ACHN (cell line): ENCODE measurements at regions not wholly inside any gene's neighbourhood (a gene's known extent, or its start where the extent isn't known, plus 50 kb on each side); places are given as distances from the start of the nearest gene placed in this dataset.
A peak's percentile ranks its signal among the peaks of the same experiment; 100 is the strongest.

Source experiments
- DNase-seq: peaks from one replicate; pipeline ENCODE4 v3.0.0-alpha.2; 2015
- in situ Hi-C: cut with HindIII; loops from 2 replicates; pipeline ENCODE4 v1.10.0; 2017; ENCODE audit warnings: low sequenced_read_pairs, low pct_ligation_motif_present, low pct_unique_long_range_greater_than_20kb

GRCh38 chr6:113648698-113649097 lies 208.4 kb upstream of the MARCKS start:
- in situ Hi-C loops, result no loop called here

GRCh38 chr6:113649276-113649675 lies 207.9 kb upstream of the MARCKS start:
- in situ Hi-C loops, result no loop called here
- no peak for DNase-seq

More at GRCh38 chr6:113648698-113649097, 208.4 kb upstream of the MARCKS start:
- DNase-seq, result no peak

GRCh38 chr6:113649880-113650609 lies 207.1 kb upstream of the MARCKS start:
- no peak for DNase-seq
- in situ Hi-C loops, result no loop called here

GRCh38 chr6:113650610-113650979 lies 206.6 kb upstream of the MARCKS start:
- DNase-seq, result no peak
- in situ Hi-C loops, result no loop called here

- DNase-seq, result no peak
- in situ Hi-C loops, result no loop called here
Observed at GRCh38 chr6:113651120-113651519, 206.0 kb upstream of the MARCKS start.

- DNase-seq, result no peak
- in situ Hi-C loops, result no loop called here
Observed at GRCh38 chr6:113651920-113652319, 205.2 kb upstream of the MARCKS start.

- DNase-seq, result peak; percentile 24
- in situ Hi-C loops, result no loop called here
Observed at GRCh38 chr6:113653275-113653674, 203.9 kb upstream of the MARCKS start.

- peak; percentile 92 for DNase-seq
- in situ Hi-C loops, result no loop called here
Observed at GRCh38 chr6:113654396-113654795, 202.7 kb upstream of the MARCKS start.

- in situ Hi-C loops, result no loop called here
- DNase-seq, result no peak
Observed at GRCh38 chr6:113655761-113656160, 201.4 kb upstream of the MARCKS start.

- DNase-seq, result no peak
- in situ Hi-C loops, result no loop called here
Observed at GRCh38 chr6:113659762-113660404, 197.3 kb upstream of the MARCKS start.

- in situ Hi-C loops, result no loop called here
- DNase-seq, result no peak
Observed at GRCh38 chr6:113660819-113661218, 196.3 kb upstream of the MARCKS start.

- in situ Hi-C loops, result no loop called here
- DNase-seq, result no peak
Observed at GRCh38 chr6:113662093-113662665, 195.0 kb upstream of the MARCKS start.

GRCh38 chr6:113662688-113663333 lies 194.3 kb upstream of the MARCKS start:
- in situ Hi-C loops, result no loop called here
- DNase-seq, result no peak

- DNase-seq, result no peak
- in situ Hi-C loops, result no loop called here
Observed at GRCh38 chr6:113664909-113665308, 192.2 kb upstream of the MARCKS start.

GRCh38 chr6:113668641-113669408 lies 188.3 kb upstream of the MARCKS start:
- DNase-seq, result no peak
- in situ Hi-C loops, result no loop called here

- DNase-seq, result no peak
- in situ Hi-C loops, result no loop called here
Observed at GRCh38 chr6:113669606-113670005, 187.5 kb upstream of the MARCKS start.

GRCh38 chr6:113671421-113671820 lies 185.7 kb upstream of the MARCKS start:
- in situ Hi-C loops, result no loop called here

GRCh38 chr6:113672491-113673149 lies 184.5 kb upstream of the MARCKS start:
- in situ Hi-C loops, result no loop called here
- no peak for DNase-seq

More at GRCh38 chr6:113671421-113671820, 185.7 kb upstream of the MARCKS start:
- DNase-seq, result no peak
